OCI-LY3 (cell line): ENCODE measurements at regions not wholly inside any gene's neighbourhood (a gene's known extent, or its start where the extent isn't known, plus 50 kb on each side); places are given as distances from the start of the nearest gene placed in this dataset.

Experiments
- H2AFZ ChIP-seq: fragments of 200-600, 300-600 bp; shearing (Covaris generic); 2 replicates; pipeline ENCODE4 v1.6.0; 2014; ENCODE audit warnings: antibody characterized with exemption, low read depth, low read length
- H3K27ac ChIP-seq: fragments of 200-600, 300-600 bp; sonication (generic); 2 replicates; pipeline ENCODE4 v1.5.1; 2014; ENCODE audit warnings: mild to moderate bottlenecking, low read length, moderate library complexity, mixed read lengths
- H3K27me3 ChIP-seq: fragments of 200-600, 300-600 bp; sonication (generic); 2 replicates; pipeline ENCODE4 v1.6.1; 2014; ENCODE audit warnings: low read depth, low read length, mixed read lengths
- H3K36me3 ChIP-seq: fragments of 200-600, 300-600 bp; sonication (generic); replicated peaks from 2 replicates; pipeline ENCODE3; 2014; ENCODE audit warnings: low read depth, low read length, mixed read lengths
- H3K4me1 ChIP-seq: fragments of 300-600, 200-600 bp; sonication (generic); 2 replicates; pipeline ENCODE4 v1.6.1; 2014; ENCODE audit warnings: low read length, mixed read lengths
- H3K4me2 ChIP-seq: fragments of 200-600, 300-600 bp; sonication (generic); 2 replicates; pipeline ENCODE4 v1.6.1; 2014; ENCODE audit warnings: low read length, mixed read lengths
- H3K4me3 ChIP-seq: fragments of 300-600, 200-600 bp; sonication (generic); 2 replicates; pipeline ENCODE4 v1.5.1; 2014; ENCODE audit warnings: antibody characterized with exemption, mild to moderate bottlenecking, low read length, moderate library complexity
- H3K79me2 ChIP-seq: fragments of 300-600, 200-600 bp; shearing (Covaris generic); 2 replicates; pipeline ENCODE4 v1.6.1; 2014; ENCODE audit warnings: mild to moderate bottlenecking, low read length, mixed read lengths
- H3K9ac ChIP-seq: fragments of 300-600, 200-600 bp; shearing (Covaris generic); 2 replicates; pipeline ENCODE4 v1.6.0; 2014; ENCODE audit warnings: mild to moderate bottlenecking, low read length, moderate library complexity
- H3K9me3 ChIP-seq: fragments of 200-600, 300-600 bp; shearing (Covaris generic); 2 replicates; pipeline ENCODE4 v1.6.1; 2014; ENCODE audit warnings: low read length, mixed read lengths; ENCODE audit not compliant: insufficient read depth
- H4K20me1 ChIP-seq: fragments of 200-600, 300-600 bp; sonication (generic); 2 replicates; pipeline ENCODE4 v1.6.1; 2016; ENCODE audit warnings: low read length, mixed read lengths; ENCODE audit not compliant: insufficient read depth
- EZH2phosphoT487 ChIP-seq: fragments of 200-600 bp; shearing (Covaris generic); IDR thresholded peaks from 2 replicates; pipeline ENCODE4 v1.6.1; 2018; ENCODE audit warnings: antibody characterized with exemption, mixed run types, low read depth
- TF ChIP-seq, protein P1 (sequence below): fragments of 200-600, 300-600 bp; sonication (generic); IDR thresholded peaks from 2 replicates; pipeline ENCODE4 v1.5.1; 2014; ENCODE audit warnings: antibody characterized with exemption, low read length, low read depth

GRCh38 chr4:10201381-10202223 lies 85.0 kb upstream of the WDR1 start:
- H3K36me3 ChIP-seq: no peaks in the 10 kb centered on the region
- no peaks in the 10 kb centered on the region for H4K20me1 ChIP-seq
- H3K4me3 ChIP-seq: no peak overlapping the region
- no peak overlapping the region for H3K27ac ChIP-seq
- H3K79me2 ChIP-seq: no peaks in the 10 kb centered on the region
- H2AFZ ChIP-seq: no peak overlapping the region
- TF ChIP-seq, protein P1, sequence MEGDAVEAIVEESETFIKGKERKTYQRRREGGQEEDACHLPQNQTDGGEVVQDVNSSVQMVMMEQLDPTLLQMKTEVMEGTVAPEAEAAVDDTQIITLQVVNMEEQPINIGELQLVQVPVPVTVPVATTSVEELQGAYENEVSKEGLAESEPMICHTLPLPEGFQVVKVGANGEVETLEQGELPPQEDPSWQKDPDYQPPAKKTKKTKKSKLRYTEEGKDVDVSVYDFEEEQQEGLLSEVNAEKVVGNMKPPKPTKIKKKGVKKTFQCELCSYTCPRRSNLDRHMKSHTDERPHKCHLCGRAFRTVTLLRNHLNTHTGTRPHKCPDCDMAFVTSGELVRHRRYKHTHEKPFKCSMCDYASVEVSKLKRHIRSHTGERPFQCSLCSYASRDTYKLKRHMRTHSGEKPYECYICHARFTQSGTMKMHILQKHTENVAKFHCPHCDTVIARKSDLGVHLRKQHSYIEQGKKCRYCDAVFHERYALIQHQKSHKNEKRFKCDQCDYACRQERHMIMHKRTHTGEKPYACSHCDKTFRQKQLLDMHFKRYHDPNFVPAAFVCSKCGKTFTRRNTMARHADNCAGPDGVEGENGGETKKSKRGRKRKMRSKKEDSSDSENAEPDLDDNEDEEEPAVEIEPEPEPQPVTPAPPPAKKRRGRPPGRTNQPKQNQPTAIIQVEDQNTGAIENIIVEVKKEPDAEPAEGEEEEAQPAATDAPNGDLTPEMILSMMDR: no peak
- no peak for TF ChIP-seq EZH2phosphoT487
- H3K27me3 ChIP-seq: peaks cover 21% of the 10 kb centered on the region
- no peaks in the 10 kb centered on the region for H3K4me1 ChIP-seq
- H3K4me2 ChIP-seq: no peak overlapping the region
- no peaks in the 10 kb centered on the region for H3K9me3 ChIP-seq
- no peak overlapping the region for H3K9ac ChIP-seq

DNA sequence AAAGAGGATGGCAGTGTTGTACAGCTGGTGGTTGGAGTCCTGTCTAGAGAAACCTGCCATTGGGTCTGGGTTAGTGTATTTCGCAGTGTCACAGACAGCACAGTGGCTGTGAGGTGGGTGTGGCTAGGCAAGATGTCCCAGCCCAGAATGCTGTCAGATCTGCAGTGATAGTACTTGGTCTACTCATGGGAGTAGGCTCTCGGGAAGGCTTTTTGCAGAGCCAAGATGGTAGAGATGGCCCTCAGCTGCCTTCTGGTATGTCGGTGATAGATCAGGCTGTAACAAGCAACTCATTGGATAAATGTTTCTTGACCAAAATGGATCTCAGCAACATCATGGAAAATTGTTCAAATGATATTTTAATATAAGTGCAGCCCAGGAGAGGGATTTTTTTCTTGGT lies 84.3 kb upstream of the WDR1 start:
- H4K20me1 ChIP-seq: no peaks in the 10 kb centered on the region
- H3K36me3 ChIP-seq: no peaks in the 10 kb centered on the region
- no peak overlapping the region for H3K4me2 ChIP-seq
- H3K4me3 ChIP-seq: no peak overlapping the region
- H3K9me3 ChIP-seq: no peaks in the 10 kb centered on the region
- H2AFZ ChIP-seq: no peak overlapping the region
- TF ChIP-seq, protein P1: no peak
- TF ChIP-seq EZH2phosphoT487: no peak
- H3K27ac ChIP-seq: no peak overlapping the region
- no peaks in the 10 kb centered on the region for H3K4me1 ChIP-seq
- peaks cover 21% of the 10 kb centered on the region for H3K27me3 ChIP-seq
- H3K9ac ChIP-seq: no peak overlapping the region
- no peaks in the 10 kb centered on the region for H3K79me2 ChIP-seq

- Histone ChIP-seq H3K4me3 (no peak overlapping the region), H2AFZ (no peak overlapping the region), H3K4me1 (no peaks in the 10 kb centered on the region), H3K27me3 (peaks cover 24% of the 10 kb centered on the region), H3K9ac (no peak overlapping the region), H3K4me2 (no peak overlapping the region), H3K79me2 (no peaks in the 10 kb centered on the region), H3K27ac (no peak overlapping the region), H3K36me3 (no peaks in the 10 kb centered on the region), H3K9me3 (no peaks in the 10 kb centered on the region), H4K20me1 (no peaks in the 10 kb centered on the region)
- TF ChIP-seq, protein P1: no peak
- TF ChIP-seq EZH2phosphoT487: no peak
Observed at GRCh38 chr4:10198365-10198764, 81.8 kb upstream of the WDR1 start.

DNA sequence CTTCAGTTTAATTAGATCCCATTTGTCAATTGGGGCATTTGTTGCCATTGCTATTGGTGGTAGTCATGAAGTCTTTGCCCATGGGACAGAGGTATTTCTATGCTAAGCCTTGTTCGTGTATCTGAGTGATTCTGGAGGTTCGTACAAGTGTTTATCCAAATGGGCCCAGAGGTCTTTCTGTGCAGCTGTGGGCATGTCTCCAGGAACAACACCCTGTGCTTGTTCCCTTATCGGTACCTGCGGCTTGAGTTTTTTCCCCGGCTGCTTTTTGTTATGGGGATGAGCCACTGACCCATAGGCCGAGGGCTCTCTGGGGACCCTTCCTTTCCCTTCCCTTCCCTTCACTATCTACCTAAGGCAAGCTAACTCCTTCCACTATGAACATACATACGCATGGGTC lies 81.4 kb upstream of the WDR1 start:
- no peaks in the 10 kb centered on the region for H4K20me1 ChIP-seq
- H3K79me2 ChIP-seq: no peaks in the 10 kb centered on the region
- no peaks in the 10 kb centered on the region for H3K4me1 ChIP-seq
- H3K27me3 ChIP-seq: peaks cover 25% of the 10 kb centered on the region
- no peak overlapping the region for H3K4me3 ChIP-seq
- no peak overlapping the region for H3K27ac ChIP-seq
- H3K9ac ChIP-seq: no peak overlapping the region
- no peak overlapping the region for H2AFZ ChIP-seq
- H3K4me2 ChIP-seq: no peak overlapping the region
- H3K9me3 ChIP-seq: no peaks in the 10 kb centered on the region
- TF ChIP-seq, protein P1: no peak
- TF ChIP-seq EZH2phosphoT487: no peak
- no peaks in the 10 kb centered on the region for H3K36me3 ChIP-seq
